ENCODE measurements at regions not wholly inside any gene's neighbourhood (a gene's known extent, or its start where the extent isn't known, plus 50 kb on each side); places are given as distances from the start of the nearest gene placed in this dataset.

GRCh38 chr12:98420461-98420860 lies 94.9 kb upstream of the TMPO start:
- Histone ChIP-seq H3K27ac (replicated peaks) (no peak overlapping the region), H3K27me3 (ENCODE audit: low read depth) (peaks cover 11% of the 10 kb centered on the region), H3K9me3 (replicated peaks) (no peaks in the 10 kb centered on the region), H3K4me1 (peaks cover 36% of the 10 kb centered on the region), H3K4me3 (no peak overlapping the region), H3K36me3 (no peaks in the 10 kb centered on the region)
- intact Hi-C loops (cut with micrococcal nuclease), result loop anchor here (10.0 kb wide), 1 partner anchor 94 kb away; the partner anchor contains the start of gene TMPO
- TF ChIP-seq CTCF (IDR thresholded peaks at IDR 0.05; ENCODE audit: borderline replicate concordance), result no peak
- no peak for DNase-seq

GRCh38 chr12:98421316-98421715 lies 94.1 kb upstream of the TMPO start:
- H3K27ac ChIP-seq (replicated peaks), result no peak overlapping the region

GRCh38 chr12:98422359-98422758 lies 93.0 kb upstream of the TMPO start:
- Histone ChIP-seq H3K27me3 (ENCODE audit: low read depth) (peaks cover 11% of the 10 kb centered on the region), H3K9me3 (replicated peaks) (no peaks in the 10 kb centered on the region), H3K4me1 (peaks cover 42% of the 10 kb centered on the region), H3K36me3 (no peaks in the 10 kb centered on the region), H3K4me3 (no peak overlapping the region), H3K27ac (replicated peaks) (no peak overlapping the region)
- TF ChIP-seq CTCF (IDR thresholded peaks at IDR 0.05; ENCODE audit: borderline replicate concordance), result no peak
- DNase-seq, result peak; percentile 48
- intact Hi-C loops (cut with micrococcal nuclease), result loop anchor here (10.0 kb wide), 1 partner anchor 92 kb away; the partner anchor contains the start of gene TMPO

More at GRCh38 chr12:98421316-98421715, 94.1 kb upstream of the TMPO start:
- DNase-seq, result no peak
- H3K4me3 ChIP-seq, result no peak overlapping the region
- H3K4me1 ChIP-seq, result peaks cover 42% of the 10 kb centered on the region
- intact Hi-C loops (cut with micrococcal nuclease), result loop anchor here (10.0 kb wide), 1 partner anchor 93 kb away; the partner anchor contains the start of gene TMPO
- no peak for TF ChIP-seq CTCF (IDR thresholded peaks at IDR 0.05; ENCODE audit: borderline replicate concordance)
- H3K9me3 ChIP-seq (replicated peaks), result no peaks in the 10 kb centered on the region
- H3K27me3 ChIP-seq (ENCODE audit: low read depth), result peaks cover 11% of the 10 kb centered on the region
- no peaks in the 10 kb centered on the region for H3K36me3 ChIP-seq

GRCh38 chr12:98422812-98423211 lies 92.6 kb upstream of the TMPO start:
- no peak for TF ChIP-seq CTCF (IDR thresholded peaks at IDR 0.05; ENCODE audit: borderline replicate concordance)
- H3K27ac ChIP-seq (replicated peaks), result no peak overlapping the region
- DNase-seq, result no peak
- H3K36me3 ChIP-seq, result no peaks in the 10 kb centered on the region
- no peaks in the 10 kb centered on the region for H3K9me3 ChIP-seq (replicated peaks)
- H3K27me3 ChIP-seq (ENCODE audit: low read depth), result peaks cover 11% of the 10 kb centered on the region
- H3K4me3 ChIP-seq, result no peak overlapping the region
- peaks cover 40% of the 10 kb centered on the region for H3K4me1 ChIP-seq
- intact Hi-C loops (cut with micrococcal nuclease), result loop anchor here (10.0 kb wide), 1 partner anchor 92 kb away; the partner anchor contains the start of gene TMPO

- DNase-seq, result no peak
- intact Hi-C loops (cut with micrococcal nuclease), result loop anchor here (10.0 kb wide), 1 partner anchor 91 kb away; the partner anchor contains the start of gene TMPO
- no peaks in the 10 kb centered on the region for H3K36me3 ChIP-seq
- peaks cover 11% of the 10 kb centered on the region for H3K27me3 ChIP-seq (ENCODE audit: low read depth)
- no peak for TF ChIP-seq CTCF (IDR thresholded peaks at IDR 0.05; ENCODE audit: borderline replicate concordance)
- peaks cover 30% of the 10 kb centered on the region for H3K4me1 ChIP-seq
- no peak overlapping the region for H3K27ac ChIP-seq (replicated peaks)
- no peak overlapping the region for H3K4me3 ChIP-seq
- H3K9me3 ChIP-seq (replicated peaks), result no peaks in the 10 kb centered on the region
Observed at GRCh38 chr12:98423963-98424362, 91.4 kb upstream of the TMPO start.

Measured in left ventricle myocardium inferior (tissue), 1 donor.